C4-2B (cell line): ENCODE measurements at regions not wholly inside any gene's neighbourhood (a gene's known extent, or its start where the extent isn't known, plus 50 kb on each side); places are given as distances from the start of the nearest gene placed in this dataset.

Source experiments
- H3K27ac ChIP-seq: fragments of 450-650 bp; 2 replicates; pipeline ENCODE4 v1.5.1; 2017
- CTCF ChIP-seq: fragments of 450-650 bp; conservative IDR thresholded peaks from 2 replicates; pipeline ENCODE4 v1.5.1; 2017; ENCODE audit warnings: mild to moderate bottlenecking
- ZFX ChIP-seq: fragments of 450-650 bp; IDR thresholded peaks from 2 replicates; pipeline ENCODE4 v1.6.1; 2017

GRCh38 chr5:26681861-26682260 lies 356.5 kb downstream of the CDH9 start:
- H3K27ac ChIP-seq = no peak overlapping the region
- TF ChIP-seq ZFX (no peak), CTCF (no peak)

GRCh38 chr5:26674846-26675245 lies 363.5 kb downstream of the CDH9 start:
- no peak for TF ChIP-seq ZFX
- TF ChIP-seq CTCF = no peak
- H3K27ac ChIP-seq = no peak overlapping the region

GRCh38 chr5:26669523-26669922 lies 368.9 kb downstream of the CDH9 start:
- TF ChIP-seq CTCF (no peak), ZFX (no peak)
- H3K27ac ChIP-seq = no peak overlapping the region

GRCh38 chr5:26669031-26669430 lies 369.4 kb downstream of the CDH9 start:
- no peak for TF ChIP-seq CTCF
- TF ChIP-seq ZFX = no peak
- H3K27ac ChIP-seq = no peak overlapping the region

- H3K27ac ChIP-seq = no peak overlapping the region
- no peak for TF ChIP-seq ZFX
- no peak for TF ChIP-seq CTCF
Measured at GRCh38 chr5:26666371-26666770, 372.0 kb downstream of the CDH9 start.

GRCh38 chr5:26663500-26663899 lies 374.9 kb downstream of the CDH9 start:
- TF ChIP-seq CTCF = no peak
- no peak for TF ChIP-seq ZFX

GRCh38 chr5:26662806-26663360 lies 375.5 kb downstream of the CDH9 start:
- TF ChIP-seq ZFX = no peak
- TF ChIP-seq CTCF = no peak
- no peak overlapping the region for H3K27ac ChIP-seq

More at GRCh38 chr5:26663500-26663899, 374.9 kb downstream of the CDH9 start:
- no peak overlapping the region for H3K27ac ChIP-seq
